ENCODE measurements at regions not wholly inside any gene's neighbourhood (a gene's known extent, or its start where the extent isn't known, plus 50 kb on each side); places are given as distances from the start of the nearest gene placed in this dataset.

DNA sequence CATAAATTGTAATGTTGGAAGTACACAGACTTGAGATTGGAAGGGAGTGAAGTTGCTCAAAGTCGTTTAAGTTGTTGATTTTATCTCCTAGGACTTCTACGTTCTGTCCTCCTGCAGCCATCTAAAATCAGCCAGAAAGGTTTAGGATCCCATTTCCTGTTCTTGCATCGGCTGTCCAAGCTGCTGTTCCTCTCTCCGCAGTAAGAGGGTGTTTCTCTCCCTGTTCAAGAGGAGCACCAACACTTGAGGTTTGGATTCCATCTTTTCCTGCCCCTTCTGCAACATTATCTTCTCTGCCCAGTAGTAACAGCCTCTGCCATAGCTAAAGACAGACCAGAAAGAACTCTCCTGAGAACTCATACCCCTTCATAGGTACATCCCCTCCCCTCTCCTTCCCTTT, 373.4 kb downstream of the GADD45G start:
- Histone ChIP-seq H2AK5ac (ENCODE audit: low read depth, low read length) (no peak overlapping the region), H3K9me3 (ENCODE audit: insufficient read depth in 2 of 2, low read depth in 1 of 2, low read length in 1 of 2) (no peaks in the 10 kb centered on the region; a peak in 1 of 4 replicates), H2BK12ac (ENCODE audit: low read depth, low read length) (no peak overlapping the region), H3K18ac (ENCODE audit: extremely low read depth, low read length) (no peak overlapping the region), H3K36me3 (ENCODE audit: control insufficient read depth in 2 of 4, insufficient read depth in 4 of 4, low read length in 3 of 4) (no peaks in the 10 kb centered on the region), H2BK20ac (ENCODE audit: low read length) (no peak overlapping the region), H4K5ac (ENCODE audit: insufficient read length, low read depth, low read length) (no peak overlapping the region), H3K27me3 (replicated peaks in 1 of 4; ENCODE audit: control insufficient read depth in 3 of 4, extremely low read depth in 1 of 4, insufficient read depth in 3 of 4, low read length in 3 of 4) (no peaks in the 10 kb centered on the region), H3K4me2 (ENCODE audit: insufficient read depth in 1 of 2, low read depth in 2 of 2, low read length in 2 of 2) (no peak overlapping the region), H3K23ac (ENCODE audit: insufficient read length) (no peak overlapping the region), H3K14ac (ENCODE audit: insufficient read length) (no peak overlapping the region), H3K4me3 (ENCODE audit: extremely low read depth in 1 of 4, insufficient read depth in 2 of 4, low read depth in 3 of 4, low read length in 4 of 4) (no peak overlapping the region), H3K4ac (replicated peaks; ENCODE audit: insufficient read length, low read depth, low read length) (no peak overlapping the region), H3K4me1 (replicated peaks in 1 of 4; ENCODE audit: control insufficient read depth in 3 of 4, insufficient read depth in 4 of 4, low read length in 3 of 4) (no peaks in the 10 kb centered on the region), H4K8ac (ENCODE audit: extremely low read depth, insufficient read depth, low read length) (no peak overlapping the region), H3K23me2 (ENCODE audit: low read depth, low read length) (no peaks in the 10 kb centered on the region), H3K9ac (replicated peaks in 1 of 4; ENCODE audit: extremely low read depth in 1 of 4, low read depth in 3 of 4, low read length in 3 of 4) (no peak overlapping the region), H3K56ac (replicated peaks; ENCODE audit: insufficient read length, low read depth, low read length) (no peak overlapping the region), H2BK5ac (ENCODE audit: low read depth, low read length) (no peak overlapping the region), H3K27ac (ENCODE audit: low read depth, low read length) (no peak overlapping the region), H2AFZ (ENCODE audit: low read length) (peak overlapping the region; percentile 90; the same call in 1 of the 2 replicates), H4K91ac (replicated peaks; ENCODE audit: insufficient read length, low read length) (no peak overlapping the region), H4K20me1 (replicated peaks in 1 of 2; ENCODE audit: control insufficient read depth in 1 of 2, insufficient read depth in 2 of 2, low read length in 2 of 2) (no peaks in the 10 kb centered on the region), H2BK15ac (ENCODE audit: low read length) (no peak overlapping the region), H2BK120ac (replicated peaks; ENCODE audit: low read depth, low read length) (no peak overlapping the region), H3K79me2 (ENCODE audit: control insufficient read depth in 1 of 2, insufficient read depth in 2 of 2, low read length in 2 of 2) (no peaks in the 10 kb centered on the region), H3K79me1 (ENCODE audit: low read depth, low read length) (no peaks in the 10 kb centered on the region)
- ChIA-PET CTCF (ENCODE audit: partially characterized antibody) (interaction anchor here (0.5 to 3.9 kb wide), 24 partner anchors 9 to 385 kb away, joined by 3 to 26 read pairs (median 4); no protein-coding TSS in a partner anchor), POLR2A (ENCODE audit: partially characterized antibody) (no interaction called here)
- 66% methylated on average over 4 of the region's 4 CpGs; no CpG with 5 or more reads in 1 of the 2 experiments for WGBS, 2 experiments (ENCODE audit: extremely low coverage in 1 of 2, insufficient coverage in 1 of 2, insufficient read length in 1 of 2, insufficient replicate concordance in 2 of 2, low coverage in 1 of 2, low lambda C conversion rate in 2 of 2, missing lambda C conversion rate in 1 of 2)
- FAIRE-seq (peak; percentile 62), DNase-seq (ENCODE audit: low read depth in 1 of 2, low spot score in 2 of 2) (no peak)
- TF ChIP-seq TAF1 (IDR thresholded peaks at IDR 0.05; ENCODE audit: low read depth, low read length) = no peak
- TF ChIP-seq, protein P1, sequence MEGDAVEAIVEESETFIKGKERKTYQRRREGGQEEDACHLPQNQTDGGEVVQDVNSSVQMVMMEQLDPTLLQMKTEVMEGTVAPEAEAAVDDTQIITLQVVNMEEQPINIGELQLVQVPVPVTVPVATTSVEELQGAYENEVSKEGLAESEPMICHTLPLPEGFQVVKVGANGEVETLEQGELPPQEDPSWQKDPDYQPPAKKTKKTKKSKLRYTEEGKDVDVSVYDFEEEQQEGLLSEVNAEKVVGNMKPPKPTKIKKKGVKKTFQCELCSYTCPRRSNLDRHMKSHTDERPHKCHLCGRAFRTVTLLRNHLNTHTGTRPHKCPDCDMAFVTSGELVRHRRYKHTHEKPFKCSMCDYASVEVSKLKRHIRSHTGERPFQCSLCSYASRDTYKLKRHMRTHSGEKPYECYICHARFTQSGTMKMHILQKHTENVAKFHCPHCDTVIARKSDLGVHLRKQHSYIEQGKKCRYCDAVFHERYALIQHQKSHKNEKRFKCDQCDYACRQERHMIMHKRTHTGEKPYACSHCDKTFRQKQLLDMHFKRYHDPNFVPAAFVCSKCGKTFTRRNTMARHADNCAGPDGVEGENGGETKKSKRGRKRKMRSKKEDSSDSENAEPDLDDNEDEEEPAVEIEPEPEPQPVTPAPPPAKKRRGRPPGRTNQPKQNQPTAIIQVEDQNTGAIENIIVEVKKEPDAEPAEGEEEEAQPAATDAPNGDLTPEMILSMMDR (IDR thresholded peaks at IDR 0.05; ENCODE audit: control extremely low read depth in 1 of 3, insufficient read depth in 1 of 3, low read depth in 1 of 3, low read length in 3 of 3) = peak; percentile 20 to 61 (median 39); a peak in 3 of 4 replicates
- no peak for TF ChIP-seq RBBP5 (IDR thresholded peaks at IDR 0.05; ENCODE audit: borderline replicate concordance, low read depth, low read length)
- no peak for TF ChIP-seq GABPA (IDR thresholded peaks at IDR 0.05; ENCODE audit: borderline replicate concordance, insufficient read depth, low read length)
- TF ChIP-seq ASH2L (IDR thresholded peaks at IDR 0.05; ENCODE audit: low read length) = no peak

Measured in H1 (cell line).